Adrenal gland (tissue), 9 donors: ENCODE measurements at regions not wholly inside any gene's neighbourhood (a gene's known extent, or its start where the extent isn't known, plus 50 kb on each side); places are given as distances from the start of the nearest gene placed in this dataset.

ENCODE experiments used
- DNase-seq, 7 donors: peaks; one replicate each; pipeline ENCODE4 v3.0.0-alpha.2; 2019 to 2020
- H3K27ac ChIP-seq, 5 donors: fragments of 200-600 bp; sonication (generic) in 4 of 5; 1 replicate in 3 of 5; 2 replicates in 2 of 5; pipeline versions ENCODE4 v1.5.1 to v1.8.0; 2016 to 2020; ENCODE audit warnings: mild to moderate bottlenecking in 1 of 5
- H3K27me3 ChIP-seq: fragments of 200-600 bp; 2 replicates; pipeline ENCODE4 v1.8.0; 2021
- H3K36me3 ChIP-seq, 2 donors: fragments of 200-600 bp; replicated peaks in 1 of 2; 1 replicate in 1 of 2; 2 replicates in 1 of 2; pipeline versions ENCODE4 v1.5.1 to v1.8.0; 2018 to 2022
- H3K4me1 ChIP-seq, 2 donors: fragments of 200-600 bp; replicated peaks in 1 of 2; 1 replicate in 1 of 2; 2 replicates in 1 of 2; pipeline versions ENCODE4 v1.5.1 to v1.8.0; 2018 to 2021
- H3K4me3 ChIP-seq, 4 donors: fragments of 200-600 bp; sonication (generic) in 3 of 4; one replicate each; pipeline ENCODE4 v1.5.1; 2016 to 2018
- H3K9me3 ChIP-seq, 3 donors: fragments of 200-600 bp; sonication (generic) in 1 of 3; replicated peaks in 1 of 3; 1 replicate in 2 of 3; 2 replicates in 1 of 3; pipeline versions ENCODE4 v1.5.1 to v1.8.0; 2016 to 2021
- CTCF ChIP-seq, 6 experiments: fragments of 450-650 bp in 4 of 6; fragments of 200-600 bp in 2 of 6; sonication (generic) in 1 of 6; IDR thresholded peaks; 1 replicate in 5 of 6; 2 replicates in 1 of 6; pipeline versions ENCODE4 v1.5.1 to v1.8.0; 2016 to 2021; ENCODE audit warnings: antibody characterized with exemption in 6 of 6, mild to moderate bottlenecking in 2 of 6, moderate library complexity in 1 of 6
- POLR2A ChIP-seq, 2 donors: fragments of 450-650 bp; IDR thresholded peaks; one replicate each; pipeline ENCODE4 v1.6.1; 2017; ENCODE audit warnings: antibody characterized with exemption in 2 of 2, mild to moderate bottlenecking in 2 of 2, moderate library complexity in 1 of 2
- WGBS, 4 donors: extraction: QIAGEN DNeasy Blood & Tissue Kit in 2 of 4; methylation state at CpG; one replicate each; pipeline versions ENCODE4 v1.1.5 to v1.1.7; 2013 to 2017; 5-methylcytosine and 5-hydroxymethylcytosine counted together
- intact Hi-C, 2 donors: fragments of 100-400 bp; cut with DNase I; formaldehyde crosslinking; loops; one replicate each; pipeline versions ENCODE4 v1.14.1 to v1.15.0; 2022 to 2023
- donor health status: healthy with polysubstance abuse.
- donor health status: Bipolar disorder and iron deficiency.
- donor health status: DM: yes; HTN: yes; CAD: no.
- donor health status: DM: no; HTN: no; CAD: no.
- donor health status: DM: no; HTN: no; CAD: no.

GRCh38 chr9:87826331-87826730 lies 56.3 kb upstream of the SPATA31E1 start:
- Histone ChIP-seq H3K9me3 (no peaks in the 10 kb centered on the region), H3K27me3 (peaks cover 7% of the 10 kb centered on the region), H3K27ac (no peak overlapping the region), H3K36me3 (no peaks in the 10 kb centered on the region), H3K4me1 (no peaks in the 10 kb centered on the region), H3K4me3 (no peak overlapping the region)
- no peak for TF ChIP-seq CTCF (IDR thresholded peaks at IDR 0.05)
- TF ChIP-seq POLR2A (IDR thresholded peaks at IDR 0.05), result no peak
- DNase-seq, result no peak
- intact Hi-C loops, result no loop called here

- intact Hi-C loops, result no loop called here
- H3K9me3 ChIP-seq, result no peaks in the 10 kb centered on the region
- 84 to 95% (median 91%) methylated on average over 2 of the region's 2 CpGs for WGBS, 4 donors
- no peak for TF ChIP-seq CTCF (IDR thresholded peaks at IDR 0.05)
- no peak for TF ChIP-seq POLR2A (IDR thresholded peaks at IDR 0.05)
- no peak for DNase-seq
- H3K27me3 ChIP-seq, result peaks cover 7% of the 10 kb centered on the region
- H3K4me1 ChIP-seq, result no peaks in the 10 kb centered on the region
- H3K4me3 ChIP-seq, result no peak overlapping the region
- H3K36me3 ChIP-seq, result no peaks in the 10 kb centered on the region
- no peak overlapping the region for H3K27ac ChIP-seq
These were observed 55.3 kb upstream of the SPATA31E1 start for GRCh38 chr9:87827341-87827740.

- Histone ChIP-seq H3K4me3 (no peak overlapping the region), H3K27ac (no peak overlapping the region), H3K36me3 (no peaks in the 10 kb centered on the region), H3K27me3 (peaks cover 7% of the 10 kb centered on the region), H3K9me3 (no peaks in the 10 kb centered on the region), H3K4me1 (no peaks in the 10 kb centered on the region)
- 72 to 80% (median 78%) methylated on average over 1 of the region's 1 CpG for WGBS, 4 donors
- no peak for DNase-seq
- intact Hi-C loops, result no loop called here
- TF ChIP-seq CTCF (IDR thresholded peaks at IDR 0.05), result no peak
- no peak for TF ChIP-seq POLR2A (IDR thresholded peaks at IDR 0.05)
These were observed 52.9 kb upstream of the SPATA31E1 start for GRCh38 chr9:87829756-87830155.

GRCh38 chr9:87830446-87830845 lies 52.2 kb upstream of the SPATA31E1 start:
- H3K36me3 ChIP-seq, result no peaks in the 10 kb centered on the region
- WGBS, 4 donors, result 30 to 53% (median 37%) methylated on average over 1 to 3 of the region's 3 CpGs
- intact Hi-C loops, result no loop called here

More at GRCh38 chr9:87830446-87830845, 52.2 kb upstream of the SPATA31E1 start:
- no peaks in the 10 kb centered on the region for H3K9me3 ChIP-seq
- TF ChIP-seq POLR2A (IDR thresholded peaks at IDR 0.05) (no peak), CTCF (IDR thresholded peaks at IDR 0.05) (no peak)
- DNase-seq, result no peak
- H3K4me1 ChIP-seq, result no peaks in the 10 kb centered on the region
- H3K27ac ChIP-seq, result no peak overlapping the region
- no peak overlapping the region for H3K4me3 ChIP-seq
- peaks cover 7% of the 10 kb centered on the region for H3K27me3 ChIP-seq
